RWPE1 (cell line): ENCODE measurements at regions not wholly inside any gene's neighbourhood (a gene's known extent, or its start where the extent isn't known, plus 50 kb on each side); places are given as distances from the start of the nearest gene placed in this dataset.
A peak's percentile ranks its signal among the peaks of the same experiment; 100 is the strongest.

Experiments used
- CTCF ChIA-PET: fragments of 350-600 bp; sonication (Branson Sonifier 250); formaldehyde crosslinking; extraction: SDS; loops from one replicate; lab custom pipeline; 2021; lab: Yijun Ruan, JAX
- POLR2A ChIA-PET: fragments of 400-600 bp; formaldehyde crosslinking; extraction: SDS; loops from one replicate; lab custom pipeline; 2020; ENCODE audit warnings: antibody characterized with exemption; ENCODE audit not compliant: low non-redundant PET; lab: Yijun Ruan, JAX
- DNase-seq: peaks from one replicate; pipeline ENCODE4 v3.0.0; 2012; ENCODE audit warnings: low spot score
- H3K27ac ChIP-seq: fragments of 450-650 bp; 2 replicates; pipeline ENCODE4 v1.5.1; 2017
- TF ChIP-seq, protein P1 (sequence below): fragments of 450-650 bp; conservative IDR thresholded peaks from 2 replicates; pipeline ENCODE4 v1.5.1; 2017; ENCODE audit warnings: low read depth, mild to moderate bottlenecking

- TF ChIP-seq, protein P1, sequence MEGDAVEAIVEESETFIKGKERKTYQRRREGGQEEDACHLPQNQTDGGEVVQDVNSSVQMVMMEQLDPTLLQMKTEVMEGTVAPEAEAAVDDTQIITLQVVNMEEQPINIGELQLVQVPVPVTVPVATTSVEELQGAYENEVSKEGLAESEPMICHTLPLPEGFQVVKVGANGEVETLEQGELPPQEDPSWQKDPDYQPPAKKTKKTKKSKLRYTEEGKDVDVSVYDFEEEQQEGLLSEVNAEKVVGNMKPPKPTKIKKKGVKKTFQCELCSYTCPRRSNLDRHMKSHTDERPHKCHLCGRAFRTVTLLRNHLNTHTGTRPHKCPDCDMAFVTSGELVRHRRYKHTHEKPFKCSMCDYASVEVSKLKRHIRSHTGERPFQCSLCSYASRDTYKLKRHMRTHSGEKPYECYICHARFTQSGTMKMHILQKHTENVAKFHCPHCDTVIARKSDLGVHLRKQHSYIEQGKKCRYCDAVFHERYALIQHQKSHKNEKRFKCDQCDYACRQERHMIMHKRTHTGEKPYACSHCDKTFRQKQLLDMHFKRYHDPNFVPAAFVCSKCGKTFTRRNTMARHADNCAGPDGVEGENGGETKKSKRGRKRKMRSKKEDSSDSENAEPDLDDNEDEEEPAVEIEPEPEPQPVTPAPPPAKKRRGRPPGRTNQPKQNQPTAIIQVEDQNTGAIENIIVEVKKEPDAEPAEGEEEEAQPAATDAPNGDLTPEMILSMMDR = no peak
- DNase-seq = no peak
- H3K27ac ChIP-seq = no peak overlapping the region
- POLR2A ChIA-PET = no interaction called here
- CTCF ChIA-PET = no interaction called here
Observed at GRCh38 chr2:235345745-235346144, 148.1 kb upstream of the AGAP1 start.

DNA sequence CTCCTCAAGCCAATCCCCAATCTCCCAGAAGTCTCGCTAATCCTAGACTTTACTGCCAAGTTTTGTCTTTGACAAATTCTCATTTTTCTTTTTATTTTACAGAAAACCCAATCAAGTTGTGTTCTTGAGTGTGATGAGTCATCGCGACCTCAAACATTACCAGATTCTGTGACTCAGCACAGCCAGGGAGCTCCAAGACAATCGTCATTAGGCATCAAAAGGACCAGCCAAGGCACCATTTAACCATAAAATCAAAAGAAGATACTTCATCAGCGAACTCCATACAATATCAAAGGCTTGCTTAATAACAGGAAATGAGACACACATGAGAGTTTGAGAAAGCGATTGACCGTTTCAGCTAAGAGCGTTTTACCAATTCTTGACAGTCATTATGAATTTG lies 146.2 kb upstream of the AGAP1 start:
- CTCF ChIA-PET = no interaction called here

GRCh38 chr2:235348329-235348728 lies 145.5 kb upstream of the AGAP1 start:
- POLR2A ChIA-PET = no interaction called here
- CTCF ChIA-PET = no interaction called here
- no peak overlapping the region for H3K27ac ChIP-seq
- DNase-seq = no peak
- TF ChIP-seq, protein P1 = no peak

More for the DNA sequence above, 146.2 kb upstream of the AGAP1 start:
- H3K27ac ChIP-seq = no peak overlapping the region
- peak; percentile 75 for DNase-seq
- TF ChIP-seq, protein P1 = no peak
- POLR2A ChIA-PET = no interaction called here

GRCh38 chr2:235350234-235350633 lies 143.6 kb upstream of the AGAP1 start:
- ChIA-PET CTCF (no interaction called here), POLR2A (no interaction called here)
- TF ChIP-seq, protein P1 = no peak

DNA sequence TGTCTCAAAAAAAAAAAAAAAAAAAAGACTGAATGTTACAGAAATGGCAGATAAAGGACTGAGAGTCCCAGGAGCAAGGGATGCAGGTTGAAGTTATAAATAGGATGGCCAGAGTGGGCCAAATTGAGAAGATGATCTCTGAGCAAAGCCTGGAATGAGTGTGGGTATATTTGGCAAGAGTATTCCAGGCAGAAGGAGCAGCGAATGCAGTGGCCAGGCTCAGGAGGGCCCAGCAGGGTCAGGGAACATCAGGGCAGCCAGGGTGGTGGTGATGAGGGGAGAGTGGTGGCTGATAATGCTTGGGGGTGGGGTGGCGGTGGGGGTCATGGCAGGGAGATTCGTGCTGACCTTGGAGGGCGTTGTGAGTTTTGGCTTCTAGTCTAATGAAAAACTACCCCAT lies 141.3 kb upstream of the AGAP1 start:
- H3K27ac ChIP-seq = no peak overlapping the region
- no peak for DNase-seq
- ChIA-PET POLR2A (no interaction called here), CTCF (interaction anchor here (0.5 kb wide), 1 partner anchor 22 kb away, joined by 3 read pairs; no protein-coding TSS in a partner anchor)
- TF ChIP-seq, protein P1 = no peak

More at GRCh38 chr2:235350234-235350633, 143.6 kb upstream of the AGAP1 start:
- H3K27ac ChIP-seq = no peak overlapping the region
- no peak for DNase-seq

- no peak for DNase-seq
- TF ChIP-seq, protein P1 = no peak
- ChIA-PET POLR2A (no interaction called here), CTCF (no interaction called here)
- H3K27ac ChIP-seq = no peak overlapping the region
Observed at GRCh38 chr2:235357881-235358280, 136.0 kb upstream of the AGAP1 start.
